K562 (cell line): ENCODE measurements at regions not wholly inside any gene's neighbourhood (a gene's known extent, or its start where the extent isn't known, plus 50 kb on each side); places are given as distances from the start of the nearest gene placed in this dataset.

Source experiments
- FOXA1 ChIP-seq: fragments of 450-650 bp; IDR thresholded peaks from 2 replicates; pipeline ENCODE4 v1.6.1; 2016; ENCODE audit warnings: mild to moderate bottlenecking, borderline replicate concordance
- HOMEZ ChIP-seq: fragments of 250-450 bp; sonication (Bioruptor Pico); IDR thresholded peaks from 2 replicates; pipeline ENCODE4 v1.4.0; 2020; ENCODE audit warnings: mild to moderate bottlenecking, moderate library complexity
- MED1 ChIP-seq: sonication (generic); formaldehyde crosslinking; IDR thresholded peaks from 2 replicates; pipeline ENCODE4 v1.8.1; 2023; ENCODE audit warnings: missing genetic modification reagents, borderline replicate concordance
- NBN ChIP-seq: fragments of 450-650 bp; IDR thresholded peaks from 2 replicates; pipeline ENCODE4 v1.6.1; 2016; ENCODE audit warnings: low read depth, mild to moderate bottlenecking
- RBFOX2 ChIP-seq: fragments of 200-400 bp; formaldehyde crosslinking; IDR thresholded peaks from 2 replicates; pipeline ENCODE4 v1.6.1; 2017; ENCODE audit warnings: low read depth, mild to moderate bottlenecking, low read length, moderate library complexity
- TF ChIP-seq, protein P1 (sequence below): fragments of 450-650 bp; IDR thresholded peaks from 2 replicates; pipeline ENCODE4 v1.6.1; 2016; ENCODE audit warnings: low read depth

GRCh38 chr4:22573641-22574040 lies 57.8 kb upstream of the ADGRA3 start (continued):
- TF ChIP-seq, protein P1, sequence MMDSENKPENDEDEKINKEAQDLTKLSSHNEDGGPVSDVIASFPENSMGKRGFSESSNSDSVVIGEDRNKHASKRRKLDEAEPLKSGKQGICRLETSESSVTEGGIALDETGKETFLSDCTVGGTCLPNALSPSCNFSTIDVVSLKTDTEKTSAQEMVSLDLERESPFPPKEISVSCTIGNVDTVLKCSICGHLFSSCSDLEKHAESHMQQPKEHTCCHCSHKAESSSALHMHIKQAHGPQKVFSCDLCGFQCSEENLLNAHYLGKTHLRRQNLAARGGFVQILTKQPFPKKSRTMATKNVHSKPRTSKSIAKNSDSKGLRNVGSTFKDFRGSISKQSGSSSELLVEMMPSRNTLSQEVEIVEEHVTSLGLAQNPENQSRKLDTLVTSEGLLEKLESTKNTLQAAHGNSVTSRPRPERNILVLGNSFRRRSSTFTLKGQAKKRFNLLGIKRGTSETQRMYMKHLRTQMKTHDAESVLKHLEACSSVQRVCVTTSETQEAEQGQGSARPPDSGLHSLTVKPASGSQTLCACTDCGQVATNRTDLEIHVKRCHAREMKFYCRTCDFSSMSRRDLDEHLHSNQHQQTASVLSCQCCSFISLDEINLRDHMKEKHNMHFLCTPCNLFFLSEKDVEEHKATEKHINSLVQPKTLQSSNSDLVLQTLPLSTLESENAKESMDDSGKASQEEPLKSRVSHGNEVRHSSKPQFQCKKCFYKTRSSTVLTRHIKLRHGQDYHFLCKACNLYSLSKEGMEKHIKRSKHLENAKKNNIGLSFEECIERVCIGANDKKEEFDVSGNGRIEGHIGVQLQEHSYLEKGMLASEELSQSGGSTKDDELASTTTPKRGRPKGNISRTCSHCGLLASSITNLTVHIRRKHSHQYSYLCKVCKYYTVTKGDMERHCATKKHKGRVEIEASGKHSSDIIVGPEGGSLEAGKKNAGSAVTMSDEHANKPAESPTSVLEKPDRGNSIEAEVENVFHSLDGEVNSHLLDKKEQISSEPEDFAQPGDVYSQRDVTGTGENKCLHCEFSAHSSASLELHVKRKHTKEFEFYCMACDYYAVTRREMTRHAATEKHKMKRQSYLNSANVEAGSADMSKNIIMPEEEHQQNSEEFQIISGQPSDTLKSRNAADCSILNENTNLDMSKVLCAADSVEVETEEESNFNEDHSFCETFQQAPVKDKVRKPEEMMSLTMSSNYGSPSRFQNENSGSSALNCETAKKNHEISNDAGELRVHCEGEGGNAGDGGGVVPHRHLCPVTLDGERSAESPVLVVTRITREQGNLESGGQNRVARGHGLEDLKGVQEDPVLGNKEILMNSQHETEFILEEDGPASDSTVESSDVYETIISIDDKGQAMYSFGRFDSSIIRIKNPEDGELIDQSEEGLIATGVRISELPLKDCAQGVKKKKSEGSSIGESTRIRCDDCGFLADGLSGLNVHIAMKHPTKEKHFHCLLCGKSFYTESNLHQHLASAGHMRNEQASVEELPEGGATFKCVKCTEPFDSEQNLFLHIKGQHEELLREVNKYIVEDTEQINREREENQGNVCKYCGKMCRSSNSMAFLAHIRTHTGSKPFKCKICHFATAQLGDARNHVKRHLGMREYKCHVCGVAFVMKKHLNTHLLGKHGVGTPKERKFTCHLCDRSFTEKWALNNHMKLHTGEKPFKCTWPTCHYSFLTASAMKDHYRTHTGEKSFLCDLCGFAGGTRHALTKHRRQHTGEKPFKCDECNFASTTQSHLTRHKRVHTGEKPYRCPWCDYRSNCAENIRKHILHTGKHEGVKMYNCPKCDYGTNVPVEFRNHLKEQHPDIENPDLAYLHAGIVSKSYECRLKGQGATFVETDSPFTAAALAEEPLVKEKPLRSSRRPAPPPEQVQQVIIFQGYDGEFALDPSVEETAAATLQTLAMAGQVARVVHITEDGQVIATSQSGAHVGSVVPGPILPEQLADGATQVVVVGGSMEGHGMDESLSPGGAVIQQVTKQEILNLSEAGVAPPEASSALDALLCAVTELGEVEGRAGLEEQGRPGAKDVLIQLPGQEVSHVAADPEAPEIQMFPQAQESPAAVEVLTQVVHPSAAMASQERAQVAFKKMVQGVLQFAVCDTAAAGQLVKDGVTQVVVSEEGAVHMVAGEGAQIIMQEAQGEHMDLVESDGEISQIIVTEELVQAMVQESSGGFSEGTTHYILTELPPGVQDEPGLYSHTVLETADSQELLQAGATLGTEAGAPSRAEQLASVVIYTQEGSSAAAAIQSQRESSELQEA, result no peak
- TF ChIP-seq FOXA1, result no peak
- TF ChIP-seq RBFOX2, result no peak
- no peak for TF ChIP-seq NBN
- no peak for TF ChIP-seq HOMEZ (CRISPR knock-in tag)
- no peak for TF ChIP-seq MED1 (CRISPR knock-in tag)
